Neuronal stem cell (in vitro differentiated cells): ENCODE measurements at regions not wholly inside any gene's neighbourhood (a gene's known extent, or its start where the extent isn't known, plus 50 kb on each side); places are given as distances from the start of the nearest gene placed in this dataset.

Experiments used
- DNase-seq: peaks from one replicate; pipeline ENCODE4 v3.0.0-alpha.2; 2013; ENCODE audit warnings: low spot score
- H2AFZ ChIP-seq: one replicate; pipeline ENCODE4 v1.6.1; 2013; ENCODE audit warnings: mild to moderate bottlenecking, low read length, inconsistent platforms
- H2AK5ac ChIP-seq: 2 replicates; pipeline ENCODE4 v1.6.1; 2013; ENCODE audit warnings: low read depth, mild to moderate bottlenecking, inconsistent platforms, low read length, moderate library complexity, mixed read lengths
- H2BK120ac ChIP-seq: 2 replicates; pipeline ENCODE4 v1.6.1; 2013; ENCODE audit warnings: low read depth, mild to moderate bottlenecking, inconsistent platforms, low read length, moderate library complexity, mixed read lengths
- H2BK12ac ChIP-seq: one replicate; pipeline ENCODE4 v1.6.1; 2013; ENCODE audit warnings: low read length, inconsistent platforms
- H2BK15ac ChIP-seq: 2 replicates; pipeline ENCODE4 v1.6.1; 2013; ENCODE audit warnings: mild to moderate bottlenecking, low read length, inconsistent platforms, mixed read lengths
- H2BK5ac ChIP-seq: one replicate; pipeline ENCODE4 v1.6.1; 2013; ENCODE audit warnings: inconsistent platforms, mild to moderate bottlenecking, low read length, moderate library complexity
- H3K14ac ChIP-seq: one replicate; pipeline ENCODE4 v1.6.1; 2013; ENCODE audit warnings: low read length, inconsistent platforms
- H3K18ac ChIP-seq: 2 replicates; pipeline ENCODE4 v1.6.1; 2013; ENCODE audit warnings: low read length, inconsistent platforms
- H3K23ac ChIP-seq: 2 replicates; pipeline ENCODE4 v1.6.1; 2013; ENCODE audit warnings: low read depth, mild to moderate bottlenecking, mixed read lengths, low read length, inconsistent platforms; ENCODE audit not compliant: poor library complexity
- H3K27ac ChIP-seq: replicated peaks from 3 replicates; pipeline ENCODE4 v1.5.1; 2013; ENCODE audit warnings: low read length, inconsistent platforms
- H3K27me3 ChIP-seq, 3 experiments: 2 replicates each; pipeline ENCODE4 v1.6.1; 2013; ENCODE audit warnings: low read length in 3 of 3, mild to moderate bottlenecking in 2 of 3, inconsistent platforms in 1 of 3, low read depth in 1 of 3, mixed read lengths in 1 of 3, moderate library complexity in 1 of 3; ENCODE audit not compliant: control insufficient read depth in 3 of 3, insufficient read depth in 3 of 3
- H3K36me3 ChIP-seq, 2 donors: replicated peaks in 1 of 2; 2 replicates each; pipeline ENCODE4 v1.6.1; 2013; ENCODE audit warnings: low read length in 2 of 2; ENCODE audit not compliant: control insufficient read depth in 2 of 2, insufficient read depth in 2 of 2
- H3K4ac ChIP-seq: 2 replicates; pipeline ENCODE4 v1.6.1; 2013; ENCODE audit warnings: inconsistent platforms, mild to moderate bottlenecking, low read length, moderate library complexity
- H3K4me1 ChIP-seq, 2 donors: 1 replicate in 1 of 2; 2 replicates in 1 of 2; pipeline ENCODE4 v1.6.1; 2013; ENCODE audit warnings: low read length in 2 of 2, low read depth in 1 of 2; ENCODE audit not compliant: control insufficient read depth in 2 of 2, insufficient read depth in 1 of 2
- H3K4me2 ChIP-seq: one replicate; pipeline ENCODE4 v1.6.1; 2013; ENCODE audit warnings: mild to moderate bottlenecking, low read length, inconsistent platforms; ENCODE audit not compliant: insufficient read depth, poor library complexity, severe bottlenecking
- H3K4me3 ChIP-seq, 2 donors: 2 replicates each; pipeline ENCODE4 v1.5.1; 2013; ENCODE audit warnings: low read length in 2 of 2, mild to moderate bottlenecking in 2 of 2, inconsistent platforms in 1 of 2, moderate library complexity in 1 of 2
- H3K79me1 ChIP-seq: one replicate; pipeline ENCODE4 v1.6.1; 2013; ENCODE audit warnings: low read depth, mild to moderate bottlenecking, inconsistent platforms, low read length, moderate library complexity
- H3K9ac ChIP-seq: one replicate; pipeline ENCODE4 v1.6.1; 2013; ENCODE audit warnings: mild to moderate bottlenecking, low read depth, low read length, inconsistent platforms; ENCODE audit not compliant: poor library complexity
- H3K9me3 ChIP-seq, 2 donors: replicated peaks in 1 of 2; 2 replicates each; pipeline versions ENCODE3 to v1.6.1; 2013; ENCODE audit warnings: low read length in 2 of 2, mild to moderate bottlenecking in 2 of 2, inconsistent platforms in 1 of 2, low read depth in 1 of 2, mixed read lengths in 1 of 2, moderate library complexity in 1 of 2; ENCODE audit not compliant: control insufficient read depth in 2 of 2, insufficient read depth in 1 of 2
- H4K8ac ChIP-seq: one replicate; pipeline ENCODE4 v1.6.1; 2013; ENCODE audit warnings: low read depth, mild to moderate bottlenecking, inconsistent platforms, low read length, moderate library complexity
- H4K91ac ChIP-seq: one replicate; pipeline ENCODE4 v1.6.1; 2013; ENCODE audit warnings: low read length, low read depth, mild to moderate bottlenecking, inconsistent platforms; ENCODE audit not compliant: poor library complexity
- WGBS, 2 donors: extraction: QIAGEN DNeasy Blood & Tissue Kit; methylation state at CpG; one replicate each; pipeline ENCODE4 v1.1.7; 2013; ENCODE audit warnings: missing lambda C conversion rate in 2 of 2, mixed read lengths in 1 of 2; ENCODE audit not compliant: insufficient read length in 2 of 2, insufficient replicate concordance in 1 of 2; ENCODE audit errors: extremely low coverage in 2 of 2; 5-methylcytosine and 5-hydroxymethylcytosine counted together

GRCh38 chr20:4511776-4512175, 174.5 kb upstream of the PRNP start:
- no peak overlapping the region for H2BK12ac ChIP-seq
- no peak overlapping the region for H2BK15ac ChIP-seq
- no peak overlapping the region for H3K18ac ChIP-seq
- no peak overlapping the region for H3K9ac ChIP-seq
- H3K4me2 ChIP-seq, result no peak overlapping the region
- H4K91ac ChIP-seq, result no peak overlapping the region
- H3K9me3 ChIP-seq, result no peaks in the 10 kb centered on the region
- no peak overlapping the region for H3K14ac ChIP-seq
- no peak overlapping the region for H2AK5ac ChIP-seq
- no peak overlapping the region for H4K8ac ChIP-seq
- no peak overlapping the region for H3K23ac ChIP-seq
- H2BK120ac ChIP-seq, result no peak overlapping the region
- H2BK5ac ChIP-seq, result no peak overlapping the region
- DNase-seq, result no peak
- H3K79me1 ChIP-seq, result no peaks in the 10 kb centered on the region
- H3K4me1 ChIP-seq, result peaks cover under 1 to 1% of the 10 kb centered on the region in 2 donors
- no CpG with 5 or more reads among the region's 1 CpG for WGBS, 2 donors
- no peaks in the 10 kb centered on the region for H3K27me3 ChIP-seq
- H3K4ac ChIP-seq, result no peak overlapping the region
- no peak overlapping the region for H3K27ac ChIP-seq
- H2AFZ ChIP-seq, result no peak overlapping the region
- H3K4me3 ChIP-seq, result no peak overlapping the region
- no peaks in the 10 kb centered on the region for H3K36me3 ChIP-seq

DNA sequence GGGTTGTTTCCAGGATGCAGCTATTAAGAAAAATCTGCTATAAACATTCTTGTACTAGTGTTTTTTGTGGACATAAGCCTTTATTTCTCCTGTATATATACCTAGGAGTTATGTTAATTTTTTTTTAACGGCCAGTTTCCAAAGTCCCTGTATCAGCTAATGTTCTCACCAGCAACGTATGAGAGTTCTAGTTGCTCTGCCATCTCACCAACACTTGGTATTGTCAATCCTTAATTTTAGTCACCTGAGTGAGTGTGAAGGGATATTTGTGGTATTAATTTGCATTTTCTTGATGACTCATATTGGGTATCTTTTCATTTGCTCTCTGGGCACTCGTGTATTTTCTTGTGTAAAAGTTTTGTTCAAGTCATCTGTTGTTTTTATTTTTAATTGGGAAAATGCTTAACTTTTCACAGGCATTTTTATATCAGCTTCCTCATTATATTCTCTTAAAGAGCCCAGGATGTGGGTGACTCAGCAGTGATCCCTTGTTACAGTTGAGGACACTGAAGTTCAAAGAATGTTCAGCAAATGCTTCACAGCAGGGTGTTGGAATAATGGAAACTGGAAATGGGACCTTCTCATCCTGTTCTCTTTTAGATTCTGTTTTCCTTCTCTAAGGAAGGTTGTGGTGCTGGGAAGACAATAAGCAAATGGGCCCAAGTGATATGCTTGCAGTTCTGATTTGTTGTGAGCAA, 176.3 kb upstream of the PRNP start:
- Histone ChIP-seq H3K9me3 (no peaks in the 10 kb centered on the region), H3K79me1 (no peaks in the 10 kb centered on the region), H3K9ac (no peak overlapping the region), H2BK5ac (no peak overlapping the region), H3K27me3 (no peaks in the 10 kb centered on the region), H3K18ac (no peak overlapping the region), H3K27ac (no peak overlapping the region), H2AK5ac (no peak overlapping the region), H2BK15ac (no peak overlapping the region), H4K91ac (no peak overlapping the region), H3K4me2 (no peak overlapping the region), H3K4me3 (no peak overlapping the region), H3K36me3 (no peaks in the 10 kb centered on the region), H2AFZ (no peak overlapping the region), H3K23ac (no peak overlapping the region), H3K4ac (no peak overlapping the region), H3K14ac (no peak overlapping the region), H4K8ac (no peak overlapping the region), H2BK120ac (no peak overlapping the region), H3K4me1 (peaks cover 0 to 1% of the 10 kb centered on the region in 2 donors), H2BK12ac (no peak overlapping the region)
- no CpG with 5 or more reads among the region's 3 CpGs for WGBS, 2 donors
- no peak for DNase-seq

DNA sequence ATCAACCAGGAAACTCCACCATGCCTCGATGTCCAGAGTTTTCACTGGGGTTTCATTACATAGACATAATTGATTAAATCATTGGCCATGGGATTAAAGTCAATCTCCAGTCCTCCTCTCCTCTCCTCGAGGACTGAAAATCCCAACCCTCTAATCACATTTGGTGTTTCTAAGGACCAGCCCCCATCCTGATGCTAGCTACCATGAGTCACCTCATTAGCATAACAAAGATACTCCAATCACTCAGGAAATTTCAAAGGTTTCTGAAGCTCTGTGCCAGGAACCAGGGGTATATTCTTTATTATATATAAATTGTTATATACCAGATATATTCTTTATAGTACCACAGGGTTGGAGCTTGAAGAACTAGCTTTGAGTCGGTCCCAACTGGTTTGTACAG, 177.5 kb upstream of the PRNP start:
- H3K79me1 ChIP-seq, result no peaks in the 10 kb centered on the region
- no peak overlapping the region for H3K9ac ChIP-seq
- H3K27ac ChIP-seq, result no peak overlapping the region
- no peaks in the 10 kb centered on the region for H3K27me3 ChIP-seq
- no peak overlapping the region for H2BK15ac ChIP-seq
- no CpG with 5 or more reads among the region's 3 CpGs for WGBS, 2 donors
- no peak overlapping the region for H2AFZ ChIP-seq
- H3K4me2 ChIP-seq, result no peak overlapping the region
- no peaks in the 10 kb centered on the region for H3K9me3 ChIP-seq
- peaks cover 0 to 1% of the 10 kb centered on the region in 2 donors for H3K4me1 ChIP-seq
- H2AK5ac ChIP-seq, result no peak overlapping the region
- DNase-seq, result no peak
- no peak overlapping the region for H3K14ac ChIP-seq
- H3K18ac ChIP-seq, result no peak overlapping the region
- no peaks in the 10 kb centered on the region for H3K36me3 ChIP-seq
- no peak overlapping the region for H3K4me3 ChIP-seq
- H3K4ac ChIP-seq, result no peak overlapping the region
- no peak overlapping the region for H2BK5ac ChIP-seq
- H3K23ac ChIP-seq, result no peak overlapping the region
- no peak overlapping the region for H4K91ac ChIP-seq
- H4K8ac ChIP-seq, result no peak overlapping the region
- H2BK12ac ChIP-seq, result no peak overlapping the region
- H2BK120ac ChIP-seq, result no peak overlapping the region

DNA sequence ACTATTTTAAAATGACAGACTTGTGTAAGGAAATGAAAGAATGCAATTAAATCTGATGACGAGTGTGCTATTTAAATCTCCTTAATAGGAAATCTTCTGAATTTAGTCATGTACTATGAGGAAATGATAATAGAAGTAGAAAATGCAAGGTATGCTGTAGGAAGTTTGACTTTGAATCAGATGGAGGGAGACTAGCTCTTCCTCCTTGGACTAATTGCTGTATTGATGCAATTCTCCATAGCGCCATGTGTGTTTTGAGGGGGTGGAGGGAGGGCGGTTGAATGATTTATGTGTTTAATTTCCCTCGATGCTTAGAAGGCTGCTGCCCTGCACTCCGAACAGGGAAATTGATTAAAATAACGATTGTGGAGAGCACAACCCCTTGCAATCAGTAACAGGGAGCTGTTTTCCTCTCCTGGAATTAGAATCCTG, 179.0 kb upstream of the PRNP start:
- H2AK5ac ChIP-seq, result no peak overlapping the region
- no peaks in the 10 kb centered on the region for H3K27me3 ChIP-seq
- H3K4ac ChIP-seq, result no peak overlapping the region
- no peak overlapping the region for H2BK15ac ChIP-seq
- H3K23ac ChIP-seq, result no peak overlapping the region
- no peak overlapping the region for H2BK5ac ChIP-seq
- H3K4me3 ChIP-seq, result no peak overlapping the region
- no peaks in the 10 kb centered on the region for H3K79me1 ChIP-seq
- H3K14ac ChIP-seq, result no peak overlapping the region
- no peak overlapping the region for H2BK120ac ChIP-seq
- no peak overlapping the region for H3K9ac ChIP-seq
- peaks cover 0 to 1% of the 10 kb centered on the region in 2 donors for H3K4me1 ChIP-seq
- no peak overlapping the region for H4K91ac ChIP-seq
- no peak overlapping the region for H3K4me2 ChIP-seq
- H2AFZ ChIP-seq, result no peak overlapping the region
- H2BK12ac ChIP-seq, result no peak overlapping the region
- DNase-seq, result no peak
- H3K36me3 ChIP-seq, result no peaks in the 10 kb centered on the region
- no peak overlapping the region for H3K27ac ChIP-seq
- H3K9me3 ChIP-seq, result no peaks in the 10 kb centered on the region
- H4K8ac ChIP-seq, result no peak overlapping the region
- H3K18ac ChIP-seq, result no peak overlapping the region
- WGBS, 2 donors, result no CpG with 5 or more reads among the region's 6 CpGs
